ENCODE measurements at regions not wholly inside any gene's neighbourhood (a gene's known extent, or its start where the extent isn't known, plus 50 kb on each side); places are given as distances from the start of the nearest gene placed in this dataset.

- no peak for DNase-seq
Measured at GRCh38 chr1:209203533-209203895, 380.0 kb upstream of the CAMK1G start.

DNA sequence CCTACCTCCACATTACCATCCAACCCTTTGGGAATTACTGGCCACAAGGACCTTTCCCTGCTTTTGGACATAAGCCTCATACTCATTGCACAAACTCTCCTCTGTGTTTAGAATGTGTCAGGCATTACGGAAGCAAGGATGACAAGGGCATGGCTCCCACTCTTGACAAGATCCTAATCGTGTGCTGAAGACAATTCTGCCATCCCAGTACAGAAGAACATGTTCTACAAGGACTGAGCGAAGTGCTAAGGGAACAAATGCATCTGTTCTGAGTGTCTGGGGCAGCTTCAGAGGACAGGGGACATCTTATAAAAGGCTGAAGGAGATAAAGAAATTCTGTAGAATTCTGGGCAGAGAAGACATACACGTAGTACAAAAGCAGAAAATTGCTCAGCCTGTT, 378.5 kb upstream of the CAMK1G start:
- DNase-seq = no peak

DNA sequence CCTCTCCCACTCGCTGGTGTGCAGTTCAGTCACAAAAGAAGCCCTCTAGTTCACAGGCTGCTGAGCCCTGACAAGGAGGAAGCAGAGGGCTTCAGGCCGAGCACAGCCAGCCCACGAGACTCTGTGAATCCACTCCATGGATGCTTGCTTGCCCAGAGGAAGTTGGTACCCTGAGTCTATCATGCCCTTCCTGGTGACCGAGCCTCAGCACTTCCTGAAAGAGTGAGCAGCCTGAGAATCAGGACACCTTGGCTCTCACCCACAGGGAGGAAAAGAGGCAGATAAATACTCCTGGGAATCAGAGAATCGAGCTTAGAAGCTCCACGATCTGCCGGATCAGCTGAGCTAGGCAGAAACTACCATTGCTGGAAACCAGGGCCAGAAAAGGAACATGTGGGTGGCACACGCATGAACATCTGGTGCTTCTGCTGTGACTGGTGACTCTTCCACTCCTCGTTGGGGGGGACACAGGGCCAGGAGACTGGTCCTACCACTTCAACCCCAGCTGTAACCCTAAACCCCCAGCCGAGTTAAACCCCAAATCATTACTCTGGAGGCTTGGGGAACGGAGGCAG, 376.3 kb upstream of the CAMK1G start:
- DNase-seq = no peak

GRCh38 chr1:209207701-209208286, 375.7 kb upstream of the CAMK1G start:
- DNase-seq = peak; percentile 84

GRCh38 chr1:209208648-209209047, 374.9 kb upstream of the CAMK1G start:
- no peak for DNase-seq

GRCh38 chr1:209213989-209214388, 369.5 kb upstream of the CAMK1G start:
- no peak for DNase-seq

DNA sequence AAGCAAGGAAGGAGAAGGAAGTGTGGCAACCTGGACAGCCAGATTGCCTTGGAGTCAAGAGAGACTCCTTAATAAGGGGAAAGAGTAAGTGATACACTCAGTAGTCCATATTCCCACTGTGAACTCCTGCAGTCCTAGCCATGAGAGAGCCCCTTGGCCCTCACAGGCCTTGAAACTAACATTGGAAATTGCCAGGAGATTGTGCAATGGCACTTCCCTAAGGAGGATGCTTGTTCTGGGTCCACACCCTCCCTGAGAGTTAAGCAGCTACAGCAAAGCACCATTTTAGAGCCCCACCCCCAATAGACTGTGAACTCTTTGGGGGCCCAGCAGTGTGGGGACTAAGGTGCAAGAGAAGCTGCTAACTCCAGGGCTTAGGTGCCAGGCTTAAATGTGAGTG, 367.7 kb upstream of the CAMK1G start:
- DNase-seq = no peak

DNA sequence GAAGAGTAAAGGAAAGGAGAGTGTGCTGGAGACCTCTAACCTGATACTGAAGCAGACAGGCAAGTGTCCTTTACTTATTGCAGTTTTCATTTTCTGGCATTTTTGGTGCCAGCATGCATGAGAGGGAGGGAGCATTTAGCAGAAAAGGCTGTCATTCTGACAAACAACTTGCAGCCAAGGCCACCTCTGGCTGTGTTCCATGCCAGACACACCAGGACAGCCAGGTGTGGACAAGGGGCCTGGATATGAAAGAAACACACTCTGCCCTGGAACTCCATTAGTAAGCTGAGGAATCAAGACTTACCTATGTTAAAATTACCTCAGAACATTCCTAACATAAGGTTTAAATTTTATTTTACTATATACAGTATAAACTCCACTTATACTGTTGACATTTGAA, 365.4 kb upstream of the CAMK1G start:
- DNase-seq = no peak

DNA sequence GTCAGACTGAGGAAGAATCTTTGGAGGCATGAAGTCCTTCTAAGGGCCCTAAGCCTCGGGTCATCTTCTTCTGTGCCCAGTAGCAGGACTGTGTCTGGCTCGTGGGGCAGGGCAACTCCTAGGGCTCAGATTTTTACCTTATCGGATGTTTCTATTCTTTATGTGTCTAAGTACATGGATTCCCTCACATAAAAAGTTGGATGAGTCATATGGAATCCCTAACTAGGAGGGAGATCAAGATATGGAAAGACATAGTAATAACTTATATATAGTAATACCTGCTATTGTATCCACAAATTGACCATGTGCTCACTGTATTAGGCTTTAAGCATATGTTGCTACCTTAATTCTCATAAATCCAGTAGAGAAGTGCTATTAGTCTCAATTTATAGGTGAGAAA, 364.5 kb upstream of the CAMK1G start:
- no peak for DNase-seq

- DNase-seq = peak; percentile 51
Measured at GRCh38 chr1:209219791-209220524, 363.6 kb upstream of the CAMK1G start.

GRCh38 chr1:209222826-209223225, 360.7 kb upstream of the CAMK1G start:
- DNase-seq = no peak

DNA sequence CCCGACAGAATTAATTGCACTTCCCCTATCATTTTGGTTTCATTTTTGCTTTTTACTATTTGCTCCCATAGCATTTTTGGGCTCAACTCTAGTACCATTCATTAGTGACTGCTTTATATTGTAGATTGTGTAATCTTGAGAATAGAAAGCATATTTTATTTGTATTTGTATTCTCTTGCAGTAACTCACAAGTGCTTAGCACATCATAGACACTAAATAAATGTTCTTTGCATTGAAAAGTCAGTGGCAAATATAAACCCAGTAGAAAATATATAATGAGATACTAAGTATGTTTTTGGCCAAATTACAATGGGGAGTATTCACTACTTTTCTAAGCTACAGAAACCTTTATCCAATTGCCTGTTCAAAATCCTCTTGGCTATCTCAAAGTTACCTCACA, 359.7 kb upstream of the CAMK1G start:
- no peak for DNase-seq

- DNase-seq = no peak
Measured at GRCh38 chr1:209224886-209225285, 358.6 kb upstream of the CAMK1G start.

DNA sequence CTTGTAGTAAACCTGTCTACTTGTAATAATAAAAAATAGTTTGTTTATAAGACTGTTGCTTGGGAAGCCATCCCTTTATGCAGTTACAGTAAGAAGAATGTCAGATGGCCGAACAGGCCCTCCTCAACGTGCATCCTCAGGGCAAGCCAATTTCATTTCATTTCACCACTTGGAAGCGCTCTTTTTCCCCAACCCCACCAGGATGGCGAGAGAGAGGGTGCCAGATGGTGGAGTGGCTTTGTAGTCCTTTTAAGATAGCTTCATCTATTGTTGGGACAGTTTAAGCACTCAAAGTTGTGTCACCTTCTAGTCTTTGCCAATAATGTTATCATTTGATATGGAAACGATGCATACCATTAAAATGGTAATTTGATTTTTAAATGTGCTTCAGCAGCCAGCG, 356.3 kb upstream of the CAMK1G start:
- DNase-seq = no peak

DNA sequence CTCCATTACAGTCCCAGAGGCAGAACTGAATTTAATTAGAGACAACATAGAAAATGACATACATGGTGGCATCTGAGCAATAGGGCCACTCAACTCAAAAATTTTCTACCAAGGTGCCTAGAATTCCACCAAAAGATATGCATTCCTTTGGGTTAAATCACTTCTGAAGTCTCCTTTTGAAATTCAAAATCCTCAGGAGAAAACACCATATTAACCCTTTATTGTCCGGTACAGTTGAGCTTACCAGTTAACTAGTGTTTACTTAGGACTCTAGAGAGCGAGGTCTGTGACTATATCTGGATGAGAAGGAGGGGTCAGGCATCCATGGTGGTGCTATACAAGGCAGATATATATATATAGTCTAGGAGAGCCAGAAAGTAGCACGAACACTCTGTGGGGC, 355.6 kb upstream of the CAMK1G start:
- no peak for DNase-seq

- DNase-seq = no peak
Measured at GRCh38 chr1:209229494-209230061, 353.9 kb upstream of the CAMK1G start.

GRCh38 chr1:209230314-209230713, 353.2 kb upstream of the CAMK1G start:
- DNase-seq = no peak

- no peak for DNase-seq
Measured at GRCh38 chr1:209231476-209232156, 351.9 kb upstream of the CAMK1G start.

- no peak for DNase-seq
Measured at GRCh38 chr1:209232197-209232596, 351.3 kb upstream of the CAMK1G start.

GRCh38 chr1:209232759-209233158, 350.8 kb upstream of the CAMK1G start:
- DNase-seq = no peak

GRCh38 chr1:209235166-209235565, 348.3 kb upstream of the CAMK1G start:
- no peak for DNase-seq

- no peak for DNase-seq
Measured at GRCh38 chr1:209238356-209238755, 345.2 kb upstream of the CAMK1G start.

GRCh38 chr1:209240351-209240750, 343.2 kb upstream of the CAMK1G start:
- no peak for DNase-seq

- DNase-seq = no peak
Measured at GRCh38 chr1:209241487-209241886, 342.0 kb upstream of the CAMK1G start.

Measured in right hindlimb (tissue), 1 donor.